ENCODE measurements at regions not wholly inside any gene's neighbourhood (a gene's known extent, or its start where the extent isn't known, plus 50 kb on each side); places are given as distances from the start of the nearest gene placed in this dataset.
"Not testable (repeated sequence)": the region's sequence is repeated elsewhere in the genome, so short reads cannot be mapped to it uniquely, and the experiment has no call there.

- not testable (repeated sequence) for TF ChIP-seq CTCF, POLR2AphosphoS5 (IDR thresholded peaks at IDR 0.05)
Observed at GRCh38 chr2:90170978-90171377, 1479.5 kb downstream of the RPIA start.
